Medulla oblongata (tissue), 1 donor: ENCODE measurements at regions not wholly inside any gene's neighbourhood (a gene's known extent, or its start where the extent isn't known, plus 50 kb on each side); places are given as distances from the start of the nearest gene placed in this dataset.
"Not testable (repeated sequence)": the region's sequence is repeated elsewhere in the genome, so short reads cannot be mapped to it uniquely, and the experiment has no call there.

Experiments used
- DNase-seq: peaks from one replicate; pipeline ENCODE4 v3.0.0-alpha.2; 2015; ENCODE audit errors: extremely low spot score

GRCh38 chr16:35572186-35572585, 2112.8 kb downstream of the TP53TG3F start:
- no peak for DNase-seq

DNA sequence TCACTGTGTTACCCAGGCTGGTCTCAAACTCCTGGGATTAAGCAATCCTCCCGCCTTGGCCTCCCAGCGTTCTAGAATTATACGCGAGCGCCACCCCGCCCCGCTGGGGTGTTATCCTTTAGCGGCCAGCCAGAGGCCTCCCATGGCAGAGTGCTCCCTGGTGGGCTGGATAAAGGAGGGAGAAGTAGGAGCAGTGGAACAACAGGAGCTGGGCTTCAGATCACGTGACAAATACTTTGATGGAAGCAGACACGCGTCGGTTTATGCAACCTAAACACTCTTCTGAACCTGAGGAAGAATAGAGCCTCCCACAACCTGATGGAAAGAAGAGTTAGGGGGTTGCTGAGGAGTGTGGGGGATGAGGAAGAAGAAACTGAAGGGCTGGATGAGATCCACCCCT, 2114.0 kb downstream of the TP53TG3F start:
- no peak for DNase-seq

DNA sequence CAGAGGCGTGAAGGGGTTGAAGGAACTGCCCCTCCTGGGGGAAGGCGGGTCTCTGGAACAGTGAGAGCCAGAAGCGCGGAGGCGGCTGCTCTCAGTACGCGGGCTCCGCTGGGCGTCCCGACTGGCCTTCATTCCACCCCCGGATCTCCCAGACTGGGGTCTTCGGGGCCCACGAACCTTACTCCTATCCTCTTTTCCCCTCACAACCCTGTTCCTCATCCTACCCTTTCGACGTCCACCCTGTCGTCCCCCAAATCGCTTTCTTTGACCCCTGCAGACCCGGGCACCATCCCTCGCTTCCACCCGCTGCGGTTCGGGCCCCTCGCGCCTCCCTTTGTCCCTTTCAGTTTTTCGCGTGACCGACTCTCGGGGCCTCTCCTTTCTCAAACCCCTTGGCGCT, 2114.6 kb downstream of the TP53TG3F start:
- no peak for DNase-seq

DNA sequence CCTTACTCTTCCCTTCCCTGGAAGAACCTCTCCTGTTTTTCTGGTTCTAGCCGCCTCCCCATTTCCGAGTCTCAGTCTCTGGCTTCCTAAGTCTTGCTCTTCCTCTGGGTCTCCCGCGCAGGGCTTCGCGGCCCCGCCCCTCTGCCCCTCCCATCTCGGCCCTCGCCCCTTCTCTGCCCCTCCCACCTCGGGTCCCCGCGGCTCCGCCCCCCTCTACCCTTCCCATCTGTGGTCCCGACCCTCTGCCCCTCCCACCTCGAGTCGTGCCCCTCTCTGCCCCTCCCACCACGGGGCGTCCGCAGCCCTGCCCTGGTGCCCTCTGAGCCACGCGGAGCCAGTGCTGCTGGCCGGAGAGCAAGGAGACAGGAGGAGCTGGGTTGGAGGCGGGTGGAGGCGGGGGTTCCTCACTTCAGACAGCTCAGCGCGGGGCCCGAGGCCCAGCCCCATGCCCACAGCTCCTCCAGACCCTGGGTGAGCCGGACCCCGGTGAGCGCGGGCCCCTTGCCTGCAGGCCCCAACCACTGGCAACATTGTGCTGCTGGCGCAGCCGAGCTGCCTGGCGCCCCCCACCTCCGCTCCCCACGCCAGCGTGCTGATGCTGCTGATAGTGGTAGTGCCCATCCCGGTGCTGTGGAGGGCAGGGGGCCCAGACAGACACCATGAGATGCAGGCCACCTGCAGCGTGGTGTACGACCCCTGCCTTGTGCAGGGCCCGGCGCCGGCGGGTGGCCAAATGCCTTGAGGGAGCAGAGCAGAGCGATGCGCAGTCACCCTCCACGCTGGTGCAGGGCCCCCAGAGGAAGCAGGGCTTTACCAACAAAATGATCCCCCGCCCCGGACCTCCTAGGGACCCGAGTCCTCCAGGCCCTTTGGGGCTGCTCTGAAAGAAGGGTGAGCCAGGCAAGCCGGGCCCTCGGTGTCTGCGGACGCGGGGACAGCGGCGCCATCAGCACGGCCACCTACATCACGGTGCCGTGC, 2115.3 kb downstream of the TP53TG3F start:
- DNase-seq = no peak

GRCh38 chr16:35575432-35575821, 2116.0 kb downstream of the TP53TG3F start:
- no peak for DNase-seq

DNA sequence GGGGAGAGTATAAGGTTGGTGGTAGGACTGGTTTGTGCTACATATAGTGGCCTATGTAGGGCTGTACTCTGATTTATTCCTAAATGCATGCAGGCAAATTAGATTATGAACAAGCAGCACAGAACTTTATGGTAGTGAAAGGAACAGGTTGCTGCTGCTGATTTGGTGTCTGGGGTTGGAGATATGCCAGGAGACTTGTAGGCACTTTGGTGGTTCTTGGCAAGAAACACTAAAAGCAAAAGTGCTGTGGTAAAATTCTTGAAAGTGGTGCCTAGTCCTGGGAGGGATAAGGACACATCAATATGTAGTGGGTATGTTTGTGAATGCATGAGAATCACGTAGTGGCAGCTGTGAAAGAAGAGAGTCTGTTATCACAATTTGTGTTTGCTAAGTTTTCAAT, 2126.0 kb downstream of the TP53TG3F start:
- no peak for DNase-seq

DNA sequence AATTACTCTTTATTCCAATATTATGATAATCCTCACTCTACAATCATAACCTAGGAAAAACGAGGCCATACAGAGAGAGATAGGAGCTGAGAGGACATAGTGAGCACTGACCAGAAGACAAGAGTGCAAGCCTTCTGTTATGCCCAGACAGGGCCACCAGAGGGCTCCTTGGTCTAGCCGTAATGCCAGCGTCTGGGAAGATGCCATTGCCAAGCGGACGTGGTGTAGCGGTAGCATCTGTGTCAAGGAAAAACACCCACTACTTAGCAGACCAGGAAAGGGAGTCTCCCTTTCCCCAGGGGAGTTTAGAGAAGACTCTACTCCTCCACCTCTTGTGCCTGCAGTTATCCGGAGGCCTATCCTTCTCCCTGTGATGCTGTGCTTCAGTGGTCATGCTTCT, 2131.5 kb downstream of the TP53TG3F start:
- not testable (repeated sequence) for DNase-seq

DNA sequence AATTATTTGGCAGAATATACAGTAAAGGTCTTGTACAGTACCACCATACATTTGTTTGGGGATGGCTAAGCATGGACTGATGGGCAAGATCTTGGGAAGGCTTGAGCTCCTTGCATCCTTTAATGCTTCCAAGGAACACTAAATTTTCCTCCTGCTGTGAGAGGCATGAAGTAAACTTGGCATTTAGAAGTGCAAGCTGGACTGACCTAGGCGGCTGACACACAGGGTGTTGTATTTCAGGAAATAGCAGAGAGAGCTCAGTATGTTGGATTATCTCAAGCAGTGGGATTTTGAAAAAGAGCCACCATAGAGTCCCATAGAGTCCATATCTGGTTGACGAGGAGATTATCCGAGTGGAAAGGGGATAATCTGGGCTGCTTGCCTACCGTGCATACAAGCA, 2137.1 kb downstream of the TP53TG3F start:
- DNase-seq = no peak

DNA sequence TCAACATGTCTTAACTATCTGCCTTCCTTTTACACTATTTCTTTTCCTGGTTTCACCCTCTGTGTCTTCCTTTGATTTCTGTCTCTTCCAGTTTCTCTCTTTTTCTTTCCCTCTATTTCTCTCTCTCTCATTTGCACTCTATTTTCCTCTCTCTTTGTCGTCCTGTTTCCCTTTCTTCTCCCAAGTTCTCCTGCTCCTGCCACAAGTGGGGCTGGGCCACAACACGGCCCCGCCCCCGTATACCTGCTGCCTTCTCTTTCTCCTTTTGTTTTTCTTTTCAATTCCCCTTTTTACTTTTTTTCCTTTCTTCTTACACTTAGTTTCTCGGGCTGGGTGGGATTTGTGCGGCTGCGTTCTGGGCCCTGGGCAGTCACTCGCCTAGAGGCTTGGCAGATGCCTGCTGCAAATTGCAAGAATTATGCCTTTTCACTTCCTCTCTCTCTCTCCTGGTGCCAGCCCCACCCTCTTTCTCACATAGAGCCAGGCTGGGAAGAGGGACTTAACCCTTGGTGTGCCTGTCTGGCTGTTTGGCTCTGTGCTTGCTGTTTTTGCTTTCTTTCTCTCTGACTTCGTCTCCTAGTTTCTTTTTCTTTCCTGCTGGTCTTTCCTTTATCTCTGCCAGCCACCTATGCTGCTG, 2139.4 kb downstream of the TP53TG3F start:
- no peak for DNase-seq

- no peak for DNase-seq
These were observed 2140.2 kb downstream of the TP53TG3F start for GRCh38 chr16:35599429-35600160.

DNA sequence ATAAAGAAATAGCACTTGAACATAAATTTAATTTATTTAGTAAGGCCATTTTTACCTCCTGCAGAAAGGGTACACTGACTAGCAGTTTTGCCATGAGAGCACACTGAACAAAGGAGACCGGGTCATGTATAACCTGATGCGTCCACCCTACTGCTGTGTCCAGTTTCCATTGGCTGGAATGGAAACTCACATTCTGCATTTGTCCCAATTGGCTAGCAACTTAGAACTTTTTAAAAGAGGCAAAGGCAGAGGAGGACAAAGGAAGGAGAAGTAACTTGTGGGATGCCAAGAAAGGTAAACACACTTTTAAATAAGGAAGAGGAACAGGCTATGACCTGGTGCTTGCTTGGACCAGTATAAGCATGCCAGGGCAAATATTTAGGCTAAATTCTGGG, 2140.7 kb downstream of the TP53TG3F start:
- not testable (repeated sequence) for DNase-seq

DNA sequence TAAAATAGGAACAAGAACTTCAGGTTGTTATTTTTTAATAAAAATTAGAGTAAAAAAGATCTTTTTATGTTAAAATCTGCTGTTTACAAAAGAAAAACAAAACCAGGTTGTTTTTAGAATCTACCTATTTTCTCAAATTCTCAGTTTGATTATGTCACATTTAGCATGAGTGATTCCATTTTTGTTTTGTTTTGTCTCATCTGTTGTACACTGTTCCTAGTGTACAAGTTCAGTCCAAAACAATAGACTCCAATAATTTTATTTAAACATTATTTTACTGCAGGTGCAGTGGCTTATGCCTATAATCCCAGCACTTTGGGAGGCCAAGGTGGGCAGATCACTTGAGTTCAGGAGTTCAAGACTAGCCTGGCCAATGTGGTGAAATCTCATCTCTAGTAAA, 2142.7 kb downstream of the TP53TG3F start:
- DNase-seq = no peak

- DNase-seq = not testable (repeated sequence)
These were observed 2144.0 kb downstream of the TP53TG3F start for GRCh38 chr16:35603371-35603770.

- no peak for DNase-seq
These were observed 2146.5 kb downstream of the TP53TG3F start for GRCh38 chr16:35605921-35606320.

DNA sequence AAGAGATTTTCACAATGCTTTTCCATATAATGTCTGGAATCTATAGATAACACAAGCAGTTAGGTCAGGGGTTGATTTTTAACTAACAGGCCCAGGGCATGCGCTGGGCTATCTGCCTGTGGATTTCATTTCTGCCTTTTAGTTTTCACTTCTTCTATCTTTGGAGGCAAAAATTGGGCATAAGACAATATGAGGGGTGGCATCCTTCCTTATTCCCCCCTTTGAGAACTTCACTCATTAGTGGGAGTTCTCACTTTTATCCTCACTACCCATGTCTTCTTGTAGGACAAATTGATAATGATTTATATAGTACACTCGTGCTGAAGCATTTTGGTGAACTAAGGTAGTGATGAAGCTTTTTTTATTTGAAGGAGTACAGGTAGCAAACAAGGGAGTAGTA, 2155.5 kb downstream of the TP53TG3F start:
- DNase-seq = not testable (repeated sequence)

GRCh38 chr16:35619176-35619575, 2159.8 kb downstream of the TP53TG3F start:
- DNase-seq = not testable (repeated sequence)

DNA sequence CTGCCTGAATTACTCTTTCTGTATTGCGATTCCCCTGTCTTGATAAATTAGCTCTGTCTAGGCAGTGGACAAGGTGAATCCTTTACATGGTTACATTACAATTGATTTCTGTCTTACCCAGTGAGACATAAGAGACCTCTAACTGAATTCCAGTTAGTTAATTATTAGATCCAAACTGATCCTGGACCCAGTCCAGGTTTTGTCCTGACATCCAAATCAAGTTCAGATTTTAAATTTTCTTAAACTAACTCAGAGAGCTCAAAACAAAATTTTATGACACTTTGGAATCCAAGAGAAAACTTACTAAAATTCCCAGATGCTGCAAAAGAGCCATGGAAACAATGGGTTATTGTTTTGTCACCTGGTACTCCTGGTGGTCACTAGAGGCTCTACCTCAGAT, 2166.6 kb downstream of the TP53TG3F start:
- DNase-seq = no peak

GRCh38 chr16:35628976-35629375, 2169.6 kb downstream of the TP53TG3F start:
- no peak for DNase-seq

GRCh38 chr16:35631261-35631945, 2172.0 kb downstream of the TP53TG3F start:
- DNase-seq = no peak

DNA sequence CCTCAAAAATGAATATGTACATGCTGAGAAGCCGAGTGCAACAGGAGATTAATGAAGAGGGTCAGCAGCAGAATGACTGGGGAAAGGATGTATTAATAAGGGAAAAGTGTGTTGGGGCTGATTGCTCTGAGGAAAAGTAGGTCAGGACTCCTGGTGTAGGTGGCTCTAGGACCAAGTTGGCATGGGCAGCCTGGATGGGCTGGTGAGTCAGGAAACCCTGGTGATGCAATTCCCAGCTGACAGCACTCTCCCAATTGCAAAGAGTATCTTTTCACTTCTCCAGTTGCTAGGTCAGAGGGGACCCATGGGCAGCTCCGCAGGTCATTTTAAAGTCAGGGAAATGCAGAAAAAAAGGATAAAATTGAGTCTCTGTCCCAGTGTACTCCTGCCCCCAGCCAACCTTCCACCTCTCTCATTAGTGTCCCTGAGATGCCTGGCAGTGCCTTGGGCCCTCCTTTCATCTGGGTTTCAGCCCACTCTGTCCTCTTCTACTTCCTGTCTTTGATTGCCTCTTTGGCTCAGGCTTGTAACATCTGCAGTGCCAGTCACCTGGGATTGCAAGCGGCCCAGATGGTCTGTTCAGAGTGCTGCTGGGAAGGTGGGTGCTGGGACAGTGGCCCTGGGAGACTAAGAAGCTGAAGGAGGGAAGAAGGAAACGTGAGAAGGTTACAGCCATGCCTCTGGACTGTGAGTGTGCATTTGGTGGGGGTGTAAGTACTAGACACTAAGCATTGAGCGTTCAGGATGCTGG, 2177.2 kb downstream of the TP53TG3F start:
- DNase-seq = no peak

DNA sequence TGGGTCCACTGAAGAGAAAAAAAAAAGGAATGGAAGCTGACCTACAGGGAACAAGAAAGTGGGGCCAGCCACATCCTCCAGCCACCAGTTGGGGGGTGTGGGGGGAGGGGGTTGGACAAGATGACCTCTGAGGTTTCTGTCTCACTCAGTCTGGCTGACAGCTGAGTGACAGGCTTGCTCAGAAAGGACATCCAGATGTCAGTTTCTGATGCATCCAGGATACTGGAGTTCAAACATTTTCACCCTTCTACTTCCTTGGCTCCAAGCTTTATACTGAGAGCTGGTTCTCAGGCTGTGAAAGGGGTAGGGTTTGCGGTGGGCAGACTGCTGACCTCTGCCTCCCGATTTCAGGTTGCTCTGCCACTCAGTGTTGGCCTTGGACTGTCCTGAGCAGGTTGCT, 2178.3 kb downstream of the TP53TG3F start:
- no peak for DNase-seq
